ENCODE measurements at regions not wholly inside any gene's neighbourhood (a gene's known extent, or its start where the extent isn't known, plus 50 kb on each side); places are given as distances from the start of the nearest gene placed in this dataset.

- DNase-seq = no peak
These were observed 349.3 kb upstream of the B3GAT1 start for GRCh38 chr11:134761386-134761785.

DNA sequence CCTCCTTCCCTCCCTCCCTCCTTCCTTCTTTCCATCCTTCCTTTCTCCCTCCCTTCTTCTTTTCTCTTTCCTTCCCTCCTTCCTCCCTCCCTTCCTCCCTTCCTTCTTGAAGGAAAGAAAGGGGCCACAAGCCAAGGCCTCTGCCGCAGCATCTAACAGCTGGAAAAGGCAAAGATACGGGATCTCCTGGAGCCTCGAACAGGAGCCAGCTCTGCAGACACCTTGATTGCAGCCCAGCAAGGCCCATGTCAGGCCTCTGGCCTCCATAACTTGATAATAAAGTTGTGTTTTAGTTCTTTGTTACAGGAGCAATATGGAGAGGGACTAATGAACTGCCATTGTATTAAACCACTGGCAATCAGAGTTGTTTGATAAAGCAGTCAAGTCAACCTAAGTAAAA is 348.9 kb upstream of the B3GAT1 start:
- DNase-seq = no peak

DNA sequence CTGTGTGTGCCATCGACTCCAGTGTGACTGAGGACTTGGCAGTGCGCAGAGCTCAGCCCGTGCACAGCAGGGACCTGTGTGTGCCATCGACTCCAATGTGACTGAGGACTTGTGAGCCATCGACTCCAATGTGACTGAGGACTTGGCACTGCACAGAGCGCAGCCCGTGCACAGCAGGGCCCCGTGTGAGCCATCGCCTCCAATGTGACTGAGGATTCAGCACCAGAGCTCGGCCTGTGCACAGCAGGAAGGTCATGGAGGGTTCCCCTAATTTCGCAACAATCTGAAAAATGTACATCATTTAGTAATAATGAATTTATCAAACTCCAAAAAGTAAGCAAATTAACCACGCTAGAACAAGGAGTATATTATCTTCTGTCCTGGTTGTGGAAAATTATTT is 348.3 kb upstream of the B3GAT1 start:
- DNase-seq = no peak

DNA sequence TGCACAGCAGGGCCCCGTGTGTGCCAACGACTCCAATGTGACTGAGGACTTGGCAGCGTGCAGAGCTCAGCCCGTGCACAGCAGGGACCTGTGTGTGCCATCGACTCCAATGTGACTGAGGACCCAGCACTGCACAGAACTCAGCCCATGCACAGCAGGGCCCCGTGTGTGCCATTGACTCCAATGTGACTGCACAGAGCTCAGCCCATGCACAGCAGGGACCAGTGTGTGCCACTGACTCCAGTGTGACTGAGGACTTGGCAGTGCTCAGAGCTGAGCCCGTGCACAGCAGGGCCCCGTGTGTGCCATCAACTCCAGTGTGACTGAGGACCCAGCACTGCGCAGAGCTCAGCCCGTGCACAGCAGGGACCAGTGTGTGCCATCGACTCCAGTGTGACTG is 347.8 kb upstream of the B3GAT1 start:
- no peak for DNase-seq

DNA sequence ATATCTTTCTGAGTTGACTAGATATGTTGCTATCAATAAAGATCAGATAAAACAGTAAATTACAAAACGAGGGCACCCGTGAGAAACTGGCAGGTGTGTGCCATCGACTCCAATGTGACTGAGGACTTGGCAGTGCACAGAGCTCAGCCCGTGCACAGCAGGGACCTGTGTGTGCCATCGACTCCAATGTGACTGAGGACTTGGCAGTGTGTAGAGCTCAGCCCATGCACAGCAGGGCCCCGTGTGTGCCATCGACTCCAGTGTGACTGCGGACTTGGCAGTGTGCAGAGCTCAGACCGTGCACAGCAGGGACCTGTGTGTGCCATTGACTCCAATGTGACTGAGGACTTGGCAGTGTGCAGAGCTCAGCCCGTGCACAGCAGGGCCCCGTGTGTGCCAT is 347.2 kb upstream of the B3GAT1 start:
- no peak for DNase-seq

DNA sequence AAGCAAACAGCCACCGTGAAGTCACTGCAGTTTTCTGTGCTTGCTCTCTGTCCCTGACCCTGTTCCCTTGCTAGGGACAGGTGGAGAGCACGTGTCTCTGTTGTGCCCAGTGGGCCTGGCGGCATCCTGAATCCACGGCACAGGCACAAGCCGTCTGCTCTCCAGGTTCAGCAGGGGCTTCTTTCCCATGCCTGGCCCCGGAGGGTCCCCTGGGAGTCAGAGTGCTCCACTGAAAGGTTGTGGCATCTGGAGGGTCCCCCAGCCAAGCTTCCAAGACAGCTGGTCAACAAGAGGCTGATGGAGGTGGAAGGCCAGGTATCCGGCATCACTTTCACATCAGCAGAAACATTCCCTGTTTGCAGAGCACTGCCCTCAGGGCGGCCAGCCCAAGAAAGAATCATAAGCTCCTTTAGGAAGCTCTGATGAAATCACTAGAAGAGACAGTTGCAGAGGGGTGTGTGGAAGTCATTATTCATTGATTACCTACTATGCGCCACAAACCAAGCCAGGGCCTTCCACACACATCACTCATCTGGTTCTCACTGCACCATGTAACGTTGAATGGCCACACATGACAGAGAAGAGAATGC is 346.4 kb upstream of the B3GAT1 start:
- DNase-seq = no peak

- no peak for DNase-seq
These were observed 345.6 kb upstream of the B3GAT1 start for GRCh38 chr11:134757633-134758032.

DNA sequence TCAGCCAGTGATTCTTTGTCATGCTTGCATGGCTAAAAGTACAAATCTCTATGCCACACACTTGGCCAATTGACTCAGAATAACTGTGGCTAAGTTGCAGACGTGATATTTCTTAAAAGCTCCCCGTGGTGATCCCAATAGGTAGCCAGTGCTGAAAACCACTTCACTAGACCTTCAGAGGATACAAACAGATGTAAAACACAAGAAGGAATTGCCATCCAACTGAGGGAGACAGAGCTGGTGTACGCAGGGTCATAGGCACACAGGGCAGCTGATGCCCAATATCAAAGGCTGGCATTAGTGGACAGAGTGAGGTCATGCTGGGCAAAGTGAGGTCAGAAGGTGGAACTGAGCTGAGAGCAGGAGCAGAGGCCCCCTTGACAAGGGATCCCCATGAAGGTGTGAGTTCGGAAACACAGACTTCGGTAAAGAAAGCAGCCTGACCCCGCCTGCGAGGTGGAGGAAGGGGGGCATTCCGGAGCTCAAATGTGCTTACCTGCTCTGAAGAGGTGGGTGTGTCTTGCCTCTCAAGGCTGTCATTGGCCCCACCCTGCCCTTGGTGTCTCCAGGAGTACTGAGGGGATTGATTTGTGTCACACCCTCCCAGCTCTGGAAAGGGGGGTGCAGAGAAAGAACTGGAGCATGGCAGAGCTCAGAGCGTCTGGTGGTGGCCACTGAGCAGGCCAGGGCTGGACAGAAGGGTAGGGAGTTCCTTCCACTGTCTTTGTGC is 344.9 kb upstream of the B3GAT1 start:
- DNase-seq = no peak

GRCh38 chr11:134755535-134755934 is 343.5 kb upstream of the B3GAT1 start:
- DNase-seq = no peak

- no peak for DNase-seq
These were observed 342.6 kb upstream of the B3GAT1 start for GRCh38 chr11:134754521-134755198.

DNA sequence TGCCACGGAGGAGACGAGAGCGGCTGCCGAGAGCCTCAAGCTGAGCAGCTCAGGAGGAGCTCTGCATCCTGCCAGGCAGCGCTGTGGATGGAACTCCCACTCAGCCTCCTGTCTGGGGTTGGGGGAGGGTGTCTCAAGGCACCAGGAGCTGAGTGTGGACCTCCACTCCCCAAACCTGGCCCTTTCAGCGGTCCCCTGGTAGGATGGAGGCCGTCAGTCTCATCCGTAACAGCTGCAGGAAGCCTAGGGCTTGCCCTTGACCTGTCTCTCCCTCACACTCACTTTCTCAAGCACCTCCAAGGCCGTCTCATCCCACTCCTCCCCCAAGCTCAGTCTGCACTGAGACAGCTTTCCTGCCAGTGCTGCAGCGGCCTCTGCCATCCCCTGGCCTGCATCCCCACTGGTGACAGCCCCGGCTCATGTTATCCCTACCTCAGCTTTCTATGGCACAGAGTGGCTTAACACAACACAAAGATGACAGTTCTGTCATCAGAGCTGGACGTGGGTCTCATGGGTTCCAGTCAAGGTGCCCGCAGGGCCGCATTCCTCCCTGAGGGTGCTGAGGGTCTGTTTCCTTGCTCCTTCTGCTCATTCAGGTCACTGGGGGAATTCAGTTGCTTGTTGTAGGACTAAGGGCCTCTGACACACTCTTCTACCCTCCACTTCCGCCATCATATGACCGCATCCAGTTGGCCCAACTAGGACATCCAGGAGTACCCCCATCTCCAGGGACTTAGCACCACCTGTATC is 341.9 kb upstream of the B3GAT1 start:
- DNase-seq = no peak

GRCh38 chr11:134752964-134753770 is 341.1 kb upstream of the B3GAT1 start:
- DNase-seq = no peak

DNA sequence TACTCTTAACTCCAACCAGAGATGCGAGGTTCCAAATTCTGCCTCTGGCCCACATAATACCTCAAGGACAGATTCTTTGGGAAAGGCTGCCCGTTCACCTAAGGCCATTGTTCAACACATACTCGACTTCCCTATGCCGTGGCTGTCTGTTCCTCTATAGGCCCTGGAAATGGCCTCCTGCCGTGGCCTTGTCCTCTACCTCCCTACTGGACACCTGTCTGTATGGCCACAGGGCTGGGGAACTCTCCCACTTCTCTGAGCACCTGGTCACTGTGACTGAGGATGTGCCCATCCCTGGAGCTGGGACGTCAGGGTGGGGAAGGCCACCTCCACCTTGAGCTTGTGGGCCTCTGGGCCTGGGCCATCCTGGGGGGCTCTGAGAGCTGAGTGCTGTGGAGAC is 340.5 kb upstream of the B3GAT1 start:
- no peak for DNase-seq

DNA sequence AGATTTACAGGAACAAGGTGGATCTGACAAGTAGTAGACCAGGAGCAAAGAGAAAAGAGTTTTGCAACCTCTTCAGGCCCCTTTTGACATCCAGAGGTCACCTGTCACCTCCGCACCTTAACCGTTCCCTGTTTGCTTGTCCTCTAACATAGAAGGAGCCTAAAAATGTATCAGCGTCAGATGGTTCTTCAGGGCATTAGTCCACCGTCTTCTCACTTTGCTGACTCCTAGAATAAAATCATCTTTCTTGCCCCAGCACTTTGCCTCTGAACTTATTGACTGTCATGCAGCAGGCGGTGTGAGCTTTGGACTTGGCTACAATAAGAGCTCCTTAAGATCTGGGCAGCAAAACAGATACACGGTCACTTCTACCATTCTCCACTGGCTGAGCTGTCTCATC is 339.7 kb upstream of the B3GAT1 start:
- no peak for DNase-seq

GRCh38 chr11:134751031-134751585 is 339.1 kb upstream of the B3GAT1 start:
- DNase-seq = no peak

DNA sequence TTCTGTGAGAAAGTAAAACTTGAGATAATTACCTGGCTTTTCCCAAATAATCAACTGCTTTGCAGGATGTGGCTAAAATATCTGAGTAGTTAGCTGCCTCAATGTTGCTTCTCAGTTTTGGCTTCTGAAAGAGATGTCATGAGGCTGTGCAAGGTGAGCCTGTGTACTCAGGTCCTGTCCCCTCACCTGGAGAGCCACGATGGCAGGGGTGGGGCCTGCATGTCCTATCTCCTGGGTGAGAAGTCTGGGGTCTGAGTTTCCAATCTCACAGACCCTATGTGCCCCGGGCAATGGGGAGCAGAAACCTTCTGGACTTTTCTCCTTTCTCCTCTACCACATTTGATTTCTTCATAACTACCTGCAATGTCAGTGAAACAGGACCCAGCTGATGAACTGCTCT is 338.6 kb upstream of the B3GAT1 start:
- DNase-seq = no peak

DNA sequence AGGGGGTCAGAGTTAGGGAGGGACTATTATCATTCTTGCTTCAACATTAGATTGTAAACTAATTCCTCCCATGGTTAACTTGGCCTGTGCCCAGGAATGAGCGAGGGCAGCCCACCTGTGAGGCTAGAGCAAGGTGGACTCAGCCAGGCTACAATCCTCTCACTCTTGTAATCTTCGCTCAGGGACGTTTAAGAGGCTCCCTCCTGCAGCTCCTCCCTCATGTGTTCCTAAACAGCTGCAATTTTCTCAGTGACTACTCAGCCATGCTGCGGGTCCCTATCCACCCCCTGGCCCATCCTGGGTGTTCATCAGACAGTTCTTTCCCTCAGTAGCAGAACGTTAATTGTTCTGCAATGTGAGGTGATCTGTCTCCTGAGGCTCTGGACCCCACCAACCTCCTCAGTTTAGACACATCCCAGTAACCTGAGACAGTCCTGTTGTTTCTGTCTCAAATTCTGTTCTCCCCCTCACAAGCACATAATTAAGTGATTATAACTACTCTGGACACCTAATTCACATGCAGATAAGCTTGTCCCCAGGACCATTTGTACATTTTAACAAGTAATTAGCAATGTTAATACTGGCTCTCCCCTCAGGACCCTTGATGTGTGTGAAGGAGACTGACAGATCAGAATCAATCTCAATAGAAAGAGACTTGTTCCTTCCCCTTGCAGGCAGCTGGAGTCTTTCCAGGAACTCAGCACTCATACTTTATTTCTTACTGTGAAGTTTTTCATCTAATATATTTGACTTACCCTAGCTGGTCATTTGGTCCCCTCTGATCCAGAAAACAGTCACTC is 337.2 kb upstream of the B3GAT1 start:
- no peak for DNase-seq

- DNase-seq = no peak
These were observed 334.6 kb upstream of the B3GAT1 start for GRCh38 chr11:134746609-134747008.

DNA sequence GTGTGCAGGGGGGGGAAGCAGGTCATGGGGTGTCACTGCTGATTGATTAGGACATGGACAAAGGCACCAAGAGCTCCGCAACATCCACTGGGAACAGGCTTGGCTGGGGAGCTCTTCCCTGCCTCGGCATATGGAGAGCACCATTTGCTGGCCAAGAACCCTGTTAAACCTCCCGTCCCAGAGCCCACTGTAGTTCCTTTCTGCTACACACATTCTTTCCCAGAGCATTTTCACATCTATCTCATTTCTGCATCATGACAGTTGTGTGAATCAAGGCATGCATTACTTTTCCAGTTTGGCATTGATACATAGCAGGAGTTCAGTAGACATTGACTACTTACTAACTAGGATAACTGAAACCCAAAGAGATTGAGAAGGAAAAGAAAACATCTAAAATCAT is 333.4 kb upstream of the B3GAT1 start:
- DNase-seq = no peak

DNA sequence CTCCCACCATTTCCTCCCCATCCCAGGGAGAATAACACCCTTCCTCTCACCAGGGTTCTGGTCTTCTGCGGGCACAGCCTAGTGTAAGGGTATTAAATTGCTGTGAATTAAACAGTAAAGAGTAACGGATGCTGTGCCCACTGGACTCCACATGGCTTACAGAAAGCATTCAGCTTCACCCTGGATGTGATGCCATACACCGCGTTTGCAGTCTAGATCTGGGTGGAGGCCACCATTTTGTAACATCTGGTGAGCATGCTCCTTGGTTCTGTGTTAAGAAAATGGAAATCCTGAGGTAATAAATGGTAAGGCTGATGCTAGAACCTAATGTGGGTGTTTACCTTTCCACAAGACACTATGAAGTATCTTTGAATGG is 331.8 kb upstream of the B3GAT1 start:
- no peak for DNase-seq

Data from left kidney (tissue), 1 donor.